Lower leg skin (tissue), 4 donors: ENCODE measurements at regions not wholly inside any gene's neighbourhood (a gene's known extent, or its start where the extent isn't known, plus 50 kb on each side); places are given as distances from the start of the nearest gene placed in this dataset.
A peak's percentile ranks its signal among the peaks of the same experiment; 100 is the strongest.
"Not testable (repeated sequence)": the region's sequence is repeated elsewhere in the genome, so short reads cannot be mapped to it uniquely, and the experiment has no call there.

Experiments used
- DNase-seq, 2 donors: peaks; one replicate each; pipeline ENCODE4 v3.0.0-alpha.2; 2019; ENCODE audit warnings: low spot score in 2 of 2
- H3K4me3 ChIP-seq: fragments of 200-600 bp; sonication (generic); 2 replicates; pipeline ENCODE4 v1.5.1; 2017; ENCODE audit warnings: mild to moderate bottlenecking, low read depth; ENCODE audit not compliant: poor library complexity, severe bottlenecking
- POLR2A ChIP-seq, 2 donors: fragments of 450-650 bp; IDR thresholded peaks; one replicate each; pipeline ENCODE4 v1.6.1; 2016 to 2017; ENCODE audit warnings: antibody characterized with exemption in 2 of 2, mild to moderate bottlenecking in 1 of 2, moderate library complexity in 1 of 2
- WGBS, 2 donors: methylation state at CpG; one replicate each; pipeline ENCODE4 v1.1.5; 2018; 5-methylcytosine and 5-hydroxymethylcytosine counted together
- intact Hi-C: fragments of 100-400 bp; cut with DNase I; formaldehyde crosslinking; loops from one replicate; pipeline ENCODE4 v1.15.0; 2023; ENCODE audit warnings: low total_unique reads
- TF ChIP-seq, protein P1 (sequence below), 3 donors: fragments of 450-650 bp; IDR thresholded peaks; one replicate each; pipeline ENCODE4 v1.5.1; 2016; ENCODE audit warnings: antibody characterized with exemption in 3 of 3, mild to moderate bottlenecking in 3 of 3, moderate library complexity in 2 of 3

DNA sequence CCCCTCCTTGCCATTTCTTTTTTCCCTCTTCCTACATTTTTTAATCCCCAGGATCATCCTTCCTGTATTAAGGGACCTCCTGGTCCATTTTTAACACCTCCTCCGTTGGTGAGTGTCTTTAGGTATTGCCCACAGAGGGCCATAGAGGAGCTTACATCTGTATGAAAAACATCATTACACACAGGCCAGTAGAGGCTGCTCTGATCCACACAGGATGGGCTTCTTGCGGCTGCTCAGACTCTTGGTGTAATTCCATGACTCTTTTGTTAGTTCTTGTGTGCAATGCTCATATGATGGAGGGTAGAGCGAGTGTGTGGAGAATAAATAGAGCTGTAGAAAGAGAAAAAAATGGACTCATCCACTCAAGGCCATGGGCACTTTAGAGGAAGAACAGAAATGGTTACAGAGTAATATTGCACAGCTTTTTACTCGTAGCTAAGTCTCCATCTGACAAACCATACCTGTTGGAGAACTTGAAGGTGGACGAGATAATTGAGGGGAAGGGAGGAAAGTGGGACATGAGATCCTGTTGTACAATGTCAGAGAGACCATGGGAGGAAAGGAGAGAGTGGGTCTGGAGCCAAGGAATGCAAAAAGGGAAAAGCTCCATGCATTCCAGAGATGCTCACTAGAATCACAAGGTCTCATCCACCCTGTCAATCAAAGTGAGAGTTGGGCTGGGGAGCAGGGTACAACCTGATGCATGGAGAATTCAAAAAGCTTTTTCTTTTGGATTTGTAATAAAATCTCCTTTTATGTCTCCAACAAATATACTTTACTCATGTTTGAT is 129.7 kb upstream of the TNP1 start:
- intact Hi-C loops: no loop called here
- H3K4me3 ChIP-seq: no peak overlapping the region
- no peak for TF ChIP-seq POLR2A (IDR thresholded peaks at IDR 0.05)
- TF ChIP-seq, protein P1, sequence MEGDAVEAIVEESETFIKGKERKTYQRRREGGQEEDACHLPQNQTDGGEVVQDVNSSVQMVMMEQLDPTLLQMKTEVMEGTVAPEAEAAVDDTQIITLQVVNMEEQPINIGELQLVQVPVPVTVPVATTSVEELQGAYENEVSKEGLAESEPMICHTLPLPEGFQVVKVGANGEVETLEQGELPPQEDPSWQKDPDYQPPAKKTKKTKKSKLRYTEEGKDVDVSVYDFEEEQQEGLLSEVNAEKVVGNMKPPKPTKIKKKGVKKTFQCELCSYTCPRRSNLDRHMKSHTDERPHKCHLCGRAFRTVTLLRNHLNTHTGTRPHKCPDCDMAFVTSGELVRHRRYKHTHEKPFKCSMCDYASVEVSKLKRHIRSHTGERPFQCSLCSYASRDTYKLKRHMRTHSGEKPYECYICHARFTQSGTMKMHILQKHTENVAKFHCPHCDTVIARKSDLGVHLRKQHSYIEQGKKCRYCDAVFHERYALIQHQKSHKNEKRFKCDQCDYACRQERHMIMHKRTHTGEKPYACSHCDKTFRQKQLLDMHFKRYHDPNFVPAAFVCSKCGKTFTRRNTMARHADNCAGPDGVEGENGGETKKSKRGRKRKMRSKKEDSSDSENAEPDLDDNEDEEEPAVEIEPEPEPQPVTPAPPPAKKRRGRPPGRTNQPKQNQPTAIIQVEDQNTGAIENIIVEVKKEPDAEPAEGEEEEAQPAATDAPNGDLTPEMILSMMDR (IDR thresholded peaks at IDR 0.05): no peak
- 84 to 88% methylated on average over 5 of the region's 5 CpGs for WGBS, 2 donors
- DNase-seq: no peak

DNA sequence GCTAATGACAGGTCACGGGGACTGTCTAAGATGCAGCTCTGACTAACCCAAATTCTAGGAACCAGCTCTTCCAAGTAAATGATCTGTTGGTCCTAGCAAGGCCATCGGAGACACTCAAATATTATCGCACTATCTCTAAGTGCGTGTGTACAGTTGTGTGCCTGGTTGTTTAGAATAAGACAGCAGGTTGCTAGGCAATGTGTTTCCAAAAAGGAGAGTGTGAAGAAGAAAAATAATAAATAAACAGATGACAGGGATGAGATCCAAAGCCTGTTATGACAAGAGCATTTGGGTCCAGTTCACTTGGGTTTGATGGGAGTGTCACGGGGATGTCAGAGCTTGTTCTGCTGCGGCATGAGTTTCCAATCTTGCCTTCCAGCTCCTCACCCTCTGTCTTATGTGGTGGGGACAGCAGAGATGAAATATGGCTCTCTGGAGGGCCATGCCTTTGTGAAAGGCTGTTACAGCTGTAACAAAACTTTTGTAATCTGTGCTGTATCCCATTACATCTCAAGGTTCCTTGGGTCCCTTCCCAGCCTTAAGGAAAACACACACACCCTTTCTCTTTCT is 127.5 kb upstream of the TNP1 start:
- TF ChIP-seq, protein P1 (IDR thresholded peaks at IDR 0.05): no peak
- no peak for TF ChIP-seq POLR2A (IDR thresholded peaks at IDR 0.05)
- DNase-seq: peak in 1 of 2 donors; percentile 85
- intact Hi-C loops: no loop called here
- H3K4me3 ChIP-seq: no peak overlapping the region
- WGBS, 2 donors: 22 to 34% methylated on average over 6 of the region's 6 CpGs

DNA sequence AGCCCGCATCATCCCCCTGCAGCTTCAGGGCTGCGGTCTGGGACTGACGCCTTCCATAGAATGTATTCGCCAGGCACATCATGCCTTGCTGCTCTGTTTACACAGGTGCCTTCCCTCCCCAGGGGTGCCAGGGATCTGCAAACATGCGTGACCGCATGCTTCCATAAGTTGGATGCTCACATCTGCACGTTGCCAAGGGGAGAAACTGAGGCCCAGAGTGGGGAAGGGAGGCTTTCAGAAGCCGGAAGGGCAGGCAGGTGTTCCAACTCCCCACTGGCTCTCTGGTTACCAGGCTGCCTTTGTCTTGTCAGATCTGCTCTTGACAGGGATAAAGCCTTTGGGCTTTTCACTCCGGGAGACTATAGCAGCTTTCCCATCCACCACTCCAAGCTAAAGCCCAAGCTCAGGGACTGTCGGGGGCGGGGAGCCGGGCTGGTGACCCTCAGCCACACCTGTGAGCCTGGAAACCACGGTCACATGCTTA is 125.8 kb upstream of the TNP1 start:
- TF ChIP-seq POLR2A (IDR thresholded peaks at IDR 0.05): no peak
- TF ChIP-seq, protein P1 (IDR thresholded peaks at IDR 0.05): no peak
- DNase-seq: no peak
- intact Hi-C loops: no loop called here

DNA sequence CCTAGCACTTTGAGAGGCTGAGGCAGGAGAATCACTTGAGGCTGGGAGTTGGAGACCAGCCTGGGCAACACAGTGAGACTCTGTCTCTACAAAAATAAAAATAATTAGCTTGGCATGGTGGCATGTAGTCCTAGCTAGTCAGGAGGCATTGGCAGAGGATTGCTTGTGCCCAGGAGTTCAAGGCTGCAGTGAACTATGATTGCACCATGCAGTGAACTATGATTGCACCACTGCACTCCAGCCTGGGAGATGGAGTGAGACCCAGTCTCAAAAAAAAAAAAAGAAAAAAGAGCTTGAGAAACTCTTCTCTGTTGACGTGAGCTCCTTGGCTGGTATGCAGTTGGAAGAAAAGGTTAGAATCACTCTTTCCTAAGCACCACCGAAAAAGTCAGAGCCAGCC is 125.1 kb upstream of the TNP1 start:
- H3K4me3 ChIP-seq: no peak overlapping the region
- no peak for DNase-seq
- TF ChIP-seq, protein P1 (IDR thresholded peaks at IDR 0.05): no peak
- no peak for TF ChIP-seq POLR2A (IDR thresholded peaks at IDR 0.05)
- 63 to 65% methylated on average over 2 of the region's 2 CpGs for WGBS, 2 donors
- intact Hi-C loops: no loop called here

More for the DNA sequence above, 125.8 kb upstream of the TNP1 start:
- 82 to 85% methylated on average over 12 to 13 of the region's 13 CpGs for WGBS, 2 donors
- H3K4me3 ChIP-seq: no peak overlapping the region

DNA sequence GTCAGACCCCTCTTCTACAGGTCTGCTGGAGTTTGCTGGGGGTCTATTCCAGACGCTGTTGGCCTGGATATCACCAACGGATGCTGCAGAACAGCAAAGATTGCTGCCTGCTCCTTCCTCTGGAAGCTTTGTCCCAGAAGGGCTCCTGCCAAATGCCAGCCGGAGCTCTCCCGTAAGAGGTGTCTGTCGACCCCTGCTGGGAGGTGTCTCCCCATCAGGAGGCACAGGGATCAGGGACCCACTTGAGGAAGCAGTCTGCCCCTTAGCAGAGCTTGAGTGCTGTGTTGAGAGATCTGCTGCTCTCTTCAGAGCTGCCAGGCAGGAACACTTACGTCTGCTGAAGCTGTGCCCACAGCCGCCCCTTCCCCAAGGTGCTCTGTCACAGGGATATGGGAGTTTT is 122.1 kb upstream of the TNP1 start:
- WGBS, 2 donors: 93 to 100% methylated on average over 7 of the region's 7 CpGs
- intact Hi-C loops, DNase-seq, H3K4me3 ChIP-seq: not testable (repeated sequence)

DNA sequence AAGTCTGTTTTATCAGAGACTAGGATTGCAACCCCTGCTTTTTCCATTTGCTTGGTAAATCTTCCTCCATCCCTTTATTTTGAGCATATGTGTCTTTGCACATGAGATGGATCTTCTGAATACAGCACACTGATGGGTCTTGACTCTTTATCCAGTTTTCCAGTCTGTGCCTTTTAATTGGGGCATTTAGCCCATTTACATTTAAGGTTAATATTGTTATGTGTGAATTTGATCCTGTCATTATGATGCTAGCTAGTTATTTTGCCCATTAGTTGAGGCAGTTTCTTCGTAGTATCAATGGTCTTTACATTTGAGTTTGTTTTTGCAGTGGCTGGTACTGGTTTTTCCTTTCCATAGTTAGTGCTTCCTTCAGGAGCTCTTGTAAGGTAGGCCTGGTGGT is 120.6 kb upstream of the TNP1 start:
- DNase-seq, intact Hi-C loops, H3K4me3 ChIP-seq: not testable (repeated sequence)
- 100% methylated on average over 1 of the region's 1 CpG for WGBS, 2 donors
